Fibroblast of skin of abdomen (primary cell): ENCODE measurements at regions not wholly inside any gene's neighbourhood (a gene's known extent, or its start where the extent isn't known, plus 50 kb on each side); places are given as distances from the start of the nearest gene placed in this dataset.
"Not testable (repeated sequence)": the region's sequence is repeated elsewhere in the genome, so short reads cannot be mapped to it uniquely, and the experiment has no call there.

ENCODE experiments used
- DNase-seq: peaks from one replicate; pipeline ENCODE4 v3.0.0-alpha.2; 2013

- DNase-seq, result no peak
Measured at GRCh38 chr12:86530996-86531655, 274.9 kb upstream of the MGAT4C start.

GRCh38 chr12:86526060-86526595 is 269.9 kb upstream of the MGAT4C start:
- no peak for DNase-seq

GRCh38 chr12:86523844-86524243 is 267.7 kb upstream of the MGAT4C start:
- no peak for DNase-seq

DNA sequence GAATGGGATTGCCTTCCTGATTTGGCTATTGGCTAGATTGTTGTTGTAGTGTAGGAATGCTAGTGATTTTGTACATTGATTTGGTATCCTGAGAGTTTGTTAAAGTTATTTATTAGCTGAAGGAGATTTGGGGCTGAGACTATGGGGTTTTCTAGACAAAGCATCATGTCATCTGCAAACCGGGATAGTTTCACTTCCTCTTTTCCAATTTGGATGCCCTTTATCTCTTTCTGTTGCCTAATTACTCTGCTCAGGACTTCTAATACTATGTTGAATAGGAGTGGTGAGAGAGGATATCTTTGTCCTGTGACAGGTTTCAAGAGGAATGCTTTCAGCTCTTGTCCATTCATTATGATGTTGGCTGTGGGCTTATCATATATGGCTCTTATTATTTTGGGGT is 265.7 kb upstream of the MGAT4C start:
- DNase-seq, result no peak

DNA sequence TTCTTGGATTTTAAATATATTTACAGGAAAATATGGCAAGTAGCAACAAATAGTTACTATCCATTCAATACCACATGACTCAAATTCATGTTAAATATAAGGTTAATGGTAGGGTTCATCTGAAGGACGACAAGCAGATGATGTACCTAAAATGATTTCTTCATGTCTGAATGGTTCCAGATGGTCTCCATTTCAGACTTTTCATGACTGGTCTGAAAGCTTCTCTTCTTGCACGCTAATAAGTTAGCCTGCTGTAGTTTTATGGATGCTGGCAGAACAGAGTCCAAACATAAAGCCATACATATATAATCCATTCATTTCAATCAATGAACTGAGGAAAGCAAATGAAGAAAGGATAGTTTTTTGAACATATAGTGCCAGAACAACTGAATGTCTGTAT is 257.0 kb upstream of the MGAT4C start:
- DNase-seq, result peak; percentile 74

DNA sequence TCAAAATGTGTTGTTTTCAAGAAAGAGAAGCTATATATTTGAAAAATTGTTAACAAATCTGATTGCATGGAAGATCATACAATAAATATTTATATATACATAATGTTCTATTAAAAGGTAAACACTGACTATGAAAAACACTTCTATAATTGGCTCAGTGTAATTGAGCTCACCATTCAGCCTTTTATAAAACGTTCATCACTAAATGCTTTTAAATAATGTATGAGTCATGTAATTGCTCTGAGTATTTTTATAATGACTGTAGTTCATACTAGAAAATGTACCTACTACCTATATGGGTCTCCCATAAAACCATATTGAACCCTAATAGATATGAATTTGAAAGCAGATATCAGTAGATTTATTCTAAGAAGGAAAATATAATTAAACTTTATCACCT is 240.4 kb upstream of the MGAT4C start:
- DNase-seq, result no peak

DNA sequence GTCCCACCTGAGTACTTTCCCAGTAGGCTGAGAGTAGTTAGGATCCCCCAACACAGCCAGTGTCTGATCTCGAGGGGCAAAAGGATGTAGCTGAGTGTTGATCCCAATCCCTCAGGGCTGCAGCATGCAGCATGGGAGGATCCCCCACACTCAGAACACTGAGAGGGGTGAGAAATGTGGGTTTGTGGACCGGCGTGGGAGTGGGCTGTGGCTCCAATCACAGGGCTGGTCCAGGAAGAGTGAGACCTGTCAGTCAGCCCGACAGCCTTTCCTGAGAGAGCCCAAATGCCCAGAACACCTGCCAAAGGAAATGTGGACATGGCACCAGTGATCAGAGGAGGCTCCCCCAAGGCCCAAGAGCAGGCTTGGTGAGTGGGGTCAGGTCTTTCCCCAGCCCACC is 228.3 kb upstream of the MGAT4C start:
- DNase-seq, result no peak

- no peak for DNase-seq
Measured at GRCh38 chr12:86473231-86473630, 217.0 kb upstream of the MGAT4C start.

- no peak for DNase-seq
Measured at GRCh38 chr12:86456776-86457175, 200.6 kb upstream of the MGAT4C start.

DNA sequence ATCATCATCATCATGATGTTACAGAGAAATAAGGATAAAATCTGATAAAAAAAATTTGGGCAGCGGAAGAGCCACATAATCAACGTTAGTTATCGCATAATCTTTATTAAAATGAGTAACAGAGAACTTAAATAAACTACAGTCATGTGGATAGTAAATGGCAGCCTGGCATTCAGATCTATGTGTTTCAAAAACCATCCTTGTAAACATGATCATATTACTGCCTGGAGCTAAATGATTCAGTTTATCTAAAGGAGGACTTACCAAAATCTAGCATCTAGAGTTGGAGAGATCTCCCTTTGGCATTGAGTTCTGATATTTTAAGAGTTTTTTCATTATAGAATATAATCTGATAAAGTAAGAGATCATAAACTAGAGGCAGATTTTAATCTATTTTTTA is 200.1 kb upstream of the MGAT4C start:
- DNase-seq, result no peak

DNA sequence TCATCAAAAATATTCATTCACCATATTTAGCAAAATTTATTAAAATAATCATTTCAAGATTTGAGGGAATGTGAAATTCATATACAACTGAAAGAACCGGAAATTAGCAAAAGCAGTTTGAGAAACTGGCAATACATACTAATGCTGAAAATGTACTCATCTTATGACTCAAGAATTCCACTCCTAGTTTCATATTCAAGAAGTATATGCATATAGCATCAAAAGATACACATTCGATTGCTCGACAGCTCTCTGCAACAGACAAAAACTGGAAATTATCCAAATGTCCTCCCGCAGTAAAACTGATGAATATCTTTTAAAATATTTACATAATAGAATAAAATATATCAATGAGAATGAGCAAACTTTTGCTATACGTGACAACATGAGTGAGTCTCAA is 189.2 kb upstream of the MGAT4C start:
- DNase-seq, result peak; percentile 2

DNA sequence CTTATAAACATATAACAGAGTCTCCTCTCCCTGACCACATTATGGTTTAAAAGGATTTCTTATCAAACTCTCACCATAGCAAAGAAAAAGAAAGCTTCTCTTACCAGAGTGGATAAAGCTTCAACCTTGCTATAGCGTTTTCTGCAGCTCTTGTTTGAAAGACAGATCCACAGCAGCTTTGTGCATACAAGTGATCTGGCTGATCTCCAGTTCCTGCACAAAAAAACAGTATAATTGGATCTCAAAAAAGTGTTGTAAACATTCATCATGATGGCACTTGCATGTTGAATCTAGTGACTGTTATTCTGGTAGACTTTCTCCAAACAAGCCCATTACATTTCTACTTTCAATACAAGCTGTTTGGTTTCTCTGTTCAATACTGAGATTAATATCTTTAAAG is 178.9 kb upstream of the MGAT4C start:
- DNase-seq, result no peak

DNA sequence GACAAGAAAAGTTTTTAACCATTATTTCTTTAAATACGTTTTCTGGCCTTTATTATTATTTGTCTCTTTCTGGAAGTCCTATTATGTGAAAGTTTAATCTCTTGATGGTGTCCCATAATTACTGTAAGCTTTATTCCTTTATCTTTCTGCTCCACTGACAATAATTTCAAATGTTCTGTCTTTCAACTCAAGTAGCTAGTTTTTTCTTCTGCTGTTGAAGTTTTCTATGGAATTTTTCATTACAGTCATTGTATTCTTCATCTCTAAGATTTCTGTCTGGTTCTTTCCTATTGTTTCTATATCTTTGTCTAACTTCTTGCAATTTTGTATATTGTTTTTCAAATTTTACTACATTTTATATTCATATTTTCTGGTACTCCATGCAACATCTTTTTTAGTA is 173.6 kb upstream of the MGAT4C start:
- DNase-seq, result no peak

GRCh38 chr12:86421333-86421732 is 165.1 kb upstream of the MGAT4C start:
- no peak for DNase-seq

GRCh38 chr12:86414201-86414600 is 158.0 kb upstream of the MGAT4C start:
- no peak for DNase-seq

DNA sequence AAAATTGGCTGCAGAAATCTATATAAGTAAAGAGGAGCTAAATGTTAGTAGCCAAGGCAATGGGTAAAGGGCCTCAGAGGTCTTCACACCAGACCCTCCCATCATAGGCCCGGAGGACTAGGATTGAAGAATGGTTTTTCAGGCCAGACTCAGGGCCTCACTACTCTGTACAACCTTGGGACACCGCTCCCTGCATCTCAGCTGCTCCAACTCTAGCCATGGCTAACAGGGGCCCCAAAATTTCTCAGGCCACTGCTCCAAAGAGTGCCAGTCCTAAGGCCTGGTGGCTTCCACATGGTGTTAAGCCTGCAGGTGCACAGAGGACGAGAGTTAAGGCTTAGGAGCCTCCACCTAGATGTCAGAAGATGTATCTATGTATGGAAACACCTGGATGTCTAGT is 155.5 kb upstream of the MGAT4C start:
- DNase-seq, result no peak

- no peak for DNase-seq
Measured at GRCh38 chr12:86407620-86408208, 151.5 kb upstream of the MGAT4C start.

DNA sequence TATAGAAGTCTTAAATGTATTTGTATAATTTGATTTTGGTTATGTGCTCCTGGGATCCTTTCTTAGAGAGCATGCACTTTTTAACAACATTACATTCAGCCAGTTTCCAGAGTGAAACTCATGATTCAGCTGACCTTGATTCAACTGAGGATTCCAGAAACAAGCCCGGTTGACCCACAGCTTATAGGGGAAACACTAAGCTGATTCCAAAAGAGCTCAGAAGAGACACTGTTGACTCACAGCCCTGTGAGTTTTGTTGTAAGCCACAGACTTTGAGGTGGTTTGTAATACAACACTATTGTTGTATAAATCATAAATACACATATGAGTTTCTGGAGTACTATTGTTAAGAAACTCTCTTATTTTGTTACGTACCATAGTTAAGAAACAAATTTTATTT is 133.8 kb upstream of the MGAT4C start:
- DNase-seq, result peak; percentile 30

GRCh38 chr12:86387591-86388145 is 131.5 kb upstream of the MGAT4C start:
- DNase-seq, result no peak

DNA sequence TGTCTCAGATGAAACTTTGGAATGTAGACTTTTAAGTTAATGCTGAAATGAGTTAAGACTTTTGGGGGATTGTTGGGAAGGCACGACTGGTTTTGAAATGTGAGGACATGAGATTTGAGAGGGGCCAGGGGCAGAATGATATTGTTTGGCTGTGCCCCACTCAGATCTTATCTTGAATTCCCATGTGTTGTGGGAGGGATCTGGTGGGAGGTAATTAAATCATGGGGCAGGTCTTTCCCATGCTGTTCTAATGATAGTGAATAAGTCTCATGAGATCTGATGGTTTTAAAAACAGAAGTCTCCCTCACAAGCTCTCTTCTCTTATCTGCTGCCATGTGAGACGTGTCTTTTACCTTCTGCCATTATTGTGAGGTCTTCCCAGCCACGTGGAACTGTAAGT is 127.6 kb upstream of the MGAT4C start:
- not testable (repeated sequence) for DNase-seq

- DNase-seq, result no peak
Measured at GRCh38 chr12:86379337-86379736, 123.1 kb upstream of the MGAT4C start.

- DNase-seq, result no peak
Measured at GRCh38 chr12:86376052-86376451, 119.9 kb upstream of the MGAT4C start.

- DNase-seq, result no peak
Measured at GRCh38 chr12:86373813-86374212, 117.6 kb upstream of the MGAT4C start.

DNA sequence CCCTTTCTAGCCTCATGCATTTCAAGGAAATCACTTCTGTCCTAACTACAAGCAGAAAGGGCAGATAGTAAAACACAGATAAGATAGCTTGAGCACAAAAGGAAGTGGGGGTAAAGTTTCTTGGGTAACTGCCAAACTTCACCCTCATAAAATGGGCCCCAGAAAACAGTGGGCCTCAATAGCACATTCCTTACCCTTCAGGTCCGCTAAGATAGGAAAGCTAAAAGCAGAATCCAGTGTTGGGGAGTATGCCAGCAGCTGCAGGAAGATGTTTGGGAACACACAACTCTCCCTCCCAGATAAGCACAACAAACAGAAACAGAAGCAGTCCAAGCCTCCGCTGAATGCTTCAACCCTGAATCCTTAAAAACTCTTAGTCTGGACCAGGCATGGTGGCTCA is 110.9 kb upstream of the MGAT4C start:
- DNase-seq, result no peak
